ENCODE measurements at regions not wholly inside any gene's neighbourhood (a gene's known extent, or its start where the extent isn't known, plus 50 kb on each side); places are given as distances from the start of the nearest gene placed in this dataset.

DNA sequence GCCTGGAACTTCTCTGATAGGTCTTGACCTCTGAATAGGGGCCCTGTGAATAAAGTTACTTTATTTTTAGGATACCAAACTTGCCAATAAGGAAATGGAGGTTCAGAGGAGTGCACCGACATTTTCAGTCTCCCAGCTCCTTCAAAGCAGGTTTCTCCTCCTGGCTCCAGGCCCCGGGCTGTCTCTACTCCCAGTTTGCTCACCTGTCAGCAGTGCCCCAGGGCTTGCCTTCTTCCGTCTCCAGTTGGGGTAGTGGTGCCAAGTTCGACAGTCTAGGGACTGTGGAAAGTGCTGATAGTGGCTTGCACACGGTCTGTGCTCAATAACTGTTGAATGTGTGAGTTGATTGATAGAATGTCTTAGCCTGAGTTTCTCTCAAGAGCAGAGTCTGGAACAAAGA is 149.2 kb downstream of the ACTL8 start:
- no peak overlapping the region for H3K27ac ChIP-seq (ENCODE audit: low read depth, low read length)
- no peaks in the 10 kb centered on the region for H3K4me1 ChIP-seq (ENCODE audit: control insufficient read depth, insufficient read depth, low read length, unreplicated experiment)
- H3K27me3 ChIP-seq (ENCODE audit: insufficient read depth, low read length) = peaks cover 56% of the 10 kb centered on the region

DNA sequence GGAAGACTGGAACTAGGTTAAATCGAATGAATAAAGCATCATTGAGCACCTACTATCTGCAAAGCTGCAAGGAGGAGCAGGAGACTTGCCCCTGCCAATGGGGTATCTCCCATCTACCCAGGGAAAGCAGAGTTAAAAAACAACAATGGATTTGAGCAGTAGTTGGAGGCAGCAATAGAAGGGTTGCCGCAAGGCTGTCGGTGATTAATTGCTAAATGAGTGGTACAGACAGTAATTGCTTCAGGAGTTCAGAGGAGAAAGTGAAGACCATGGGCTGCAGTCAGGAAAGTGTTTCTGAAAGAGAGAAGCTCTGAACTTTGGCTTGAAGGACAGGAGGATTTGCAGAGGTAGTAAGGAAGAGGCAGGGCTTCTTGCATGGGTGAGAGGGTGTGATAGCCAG is 152.9 kb downstream of the ACTL8 start:
- Histone ChIP-seq H3K27ac (ENCODE audit: low read depth, low read length) (no peak overlapping the region), H3K27me3 (ENCODE audit: insufficient read depth, low read length) (peaks cover 43% of the 10 kb centered on the region; the same call in 1 of the 2 replicates), H3K4me1 (ENCODE audit: control insufficient read depth, insufficient read depth, low read length, unreplicated experiment) (peaks cover 8% of the 10 kb centered on the region), H3K4me3 (ENCODE audit: low read depth, low read length) (no peak overlapping the region), H3K79me2 (ENCODE audit: control insufficient read depth, insufficient read depth, low read length, unreplicated experiment) (no peaks in the 10 kb centered on the region), H2AFZ (ENCODE audit: low read length, unreplicated experiment) (no peak overlapping the region), H3K36me3 (ENCODE audit: insufficient read depth, low read length) (no peaks in the 10 kb centered on the region)

More for the DNA sequence above, 149.2 kb downstream of the ACTL8 start:
- H3K4me3 ChIP-seq (ENCODE audit: low read depth, low read length) = no peak overlapping the region
- no peaks in the 10 kb centered on the region for H3K36me3 ChIP-seq (ENCODE audit: insufficient read depth, low read length)
- no peaks in the 10 kb centered on the region for H3K79me2 ChIP-seq (ENCODE audit: control insufficient read depth, insufficient read depth, low read length, unreplicated experiment)
- no peak overlapping the region for H2AFZ ChIP-seq (ENCODE audit: low read length, unreplicated experiment)

DNA sequence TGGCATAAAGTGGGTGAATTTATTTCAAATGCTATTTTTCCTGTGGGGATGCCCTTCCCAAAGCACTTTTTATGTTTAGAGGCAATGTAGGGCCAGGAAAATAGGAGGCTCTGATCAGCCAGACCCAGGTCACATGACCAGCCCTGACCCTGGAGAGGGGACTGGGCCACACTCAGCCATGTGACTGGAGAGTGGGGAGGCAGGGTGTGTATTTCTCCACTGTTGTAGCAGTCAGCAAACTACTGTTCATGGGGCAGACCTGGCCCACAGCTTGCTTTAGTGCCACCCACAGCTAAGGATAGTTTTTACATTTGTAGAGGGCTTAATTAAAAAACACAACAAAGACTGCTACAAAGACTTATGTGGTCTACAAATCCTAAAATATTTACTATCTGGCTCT is 153.8 kb downstream of the ACTL8 start:
- Histone ChIP-seq H3K79me2 (ENCODE audit: control insufficient read depth, insufficient read depth, low read length, unreplicated experiment) (no peaks in the 10 kb centered on the region), H3K4me3 (ENCODE audit: low read depth, low read length) (no peak overlapping the region), H3K27me3 (ENCODE audit: insufficient read depth, low read length) (peaks cover 51% of the 10 kb centered on the region), H3K27ac (ENCODE audit: low read depth, low read length) (no peak overlapping the region), H3K36me3 (ENCODE audit: insufficient read depth, low read length) (no peaks in the 10 kb centered on the region), H3K4me1 (ENCODE audit: control insufficient read depth, insufficient read depth, low read length, unreplicated experiment) (peaks cover 8% of the 10 kb centered on the region), H2AFZ (ENCODE audit: low read length, unreplicated experiment) (no peak overlapping the region)

DNA sequence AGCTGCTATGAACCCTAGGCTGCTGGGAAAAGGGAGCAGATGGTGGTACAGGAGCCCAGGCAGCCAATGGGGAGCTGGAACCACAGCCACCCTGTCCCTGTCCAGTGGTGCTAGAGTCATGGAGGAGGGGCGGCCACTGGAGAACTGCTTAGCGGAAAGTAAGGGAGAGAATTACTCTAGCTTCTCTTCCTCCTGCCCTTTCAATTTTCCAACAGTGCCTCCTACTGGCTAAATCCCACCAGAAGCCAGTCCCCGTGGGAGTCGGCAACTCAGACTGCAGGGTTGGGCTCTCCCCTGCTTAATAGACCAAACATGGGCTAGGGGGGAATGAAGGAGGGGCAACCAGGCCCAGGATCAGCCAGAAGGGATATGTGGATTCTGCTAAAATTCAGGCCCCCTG is 154.5 kb downstream of the ACTL8 start:
- Histone ChIP-seq H3K4me3 (ENCODE audit: low read depth, low read length) (no peak overlapping the region), H3K36me3 (ENCODE audit: insufficient read depth, low read length) (no peaks in the 10 kb centered on the region), H3K4me1 (ENCODE audit: control insufficient read depth, insufficient read depth, low read length, unreplicated experiment) (peaks cover 8% of the 10 kb centered on the region), H3K79me2 (ENCODE audit: control insufficient read depth, insufficient read depth, low read length, unreplicated experiment) (no peaks in the 10 kb centered on the region), H3K27me3 (ENCODE audit: insufficient read depth, low read length) (peaks cover 54% of the 10 kb centered on the region), H2AFZ (ENCODE audit: low read length, unreplicated experiment) (no peak overlapping the region), H3K27ac (ENCODE audit: low read depth, low read length) (no peak overlapping the region)

DNA sequence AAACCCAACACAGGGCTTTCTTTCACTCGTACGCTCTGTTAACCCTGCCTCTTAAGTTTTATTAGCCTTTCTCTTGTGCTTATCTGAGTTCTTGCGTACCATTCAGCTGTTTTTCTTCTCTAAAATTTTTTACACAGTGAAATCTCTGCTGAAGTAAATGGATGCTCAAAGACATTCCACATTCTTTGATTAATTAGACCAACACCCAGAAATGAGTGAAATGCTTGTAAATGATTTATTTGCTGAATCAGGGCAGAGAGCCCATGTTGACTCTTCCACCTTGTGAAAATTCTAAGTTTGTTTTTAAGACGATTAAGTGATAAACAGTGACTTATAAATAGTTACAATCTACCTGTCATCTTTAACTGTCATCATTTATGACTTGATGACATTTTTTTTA is 156.7 kb downstream of the ACTL8 start:
- H3K27me3 ChIP-seq (ENCODE audit: insufficient read depth, low read length) = peaks cover 61% of the 10 kb centered on the region

GRCh38 chr1:17912491-17912890 is 157.4 kb downstream of the ACTL8 start:
- Histone ChIP-seq H3K27me3 (ENCODE audit: insufficient read depth, low read length) (peaks cover 61% of the 10 kb centered on the region), H3K36me3 (ENCODE audit: insufficient read depth, low read length) (no peaks in the 10 kb centered on the region), H2AFZ (ENCODE audit: low read length, unreplicated experiment) (no peak overlapping the region), H3K27ac (ENCODE audit: low read depth, low read length) (no peak overlapping the region), H3K79me2 (ENCODE audit: control insufficient read depth, insufficient read depth, low read length, unreplicated experiment) (no peaks in the 10 kb centered on the region), H3K4me1 (ENCODE audit: control insufficient read depth, insufficient read depth, low read length, unreplicated experiment) (peaks cover 8% of the 10 kb centered on the region), H3K4me3 (ENCODE audit: low read depth, low read length) (no peak overlapping the region)

More for the DNA sequence above, 156.7 kb downstream of the ACTL8 start:
- Histone ChIP-seq H2AFZ (ENCODE audit: low read length, unreplicated experiment) (no peak overlapping the region), H3K79me2 (ENCODE audit: control insufficient read depth, insufficient read depth, low read length, unreplicated experiment) (no peaks in the 10 kb centered on the region), H3K4me3 (ENCODE audit: low read depth, low read length) (no peak overlapping the region), H3K36me3 (ENCODE audit: insufficient read depth, low read length) (no peaks in the 10 kb centered on the region), H3K27ac (ENCODE audit: low read depth, low read length) (no peak overlapping the region), H3K4me1 (ENCODE audit: control insufficient read depth, insufficient read depth, low read length, unreplicated experiment) (peaks cover 8% of the 10 kb centered on the region)

DNA sequence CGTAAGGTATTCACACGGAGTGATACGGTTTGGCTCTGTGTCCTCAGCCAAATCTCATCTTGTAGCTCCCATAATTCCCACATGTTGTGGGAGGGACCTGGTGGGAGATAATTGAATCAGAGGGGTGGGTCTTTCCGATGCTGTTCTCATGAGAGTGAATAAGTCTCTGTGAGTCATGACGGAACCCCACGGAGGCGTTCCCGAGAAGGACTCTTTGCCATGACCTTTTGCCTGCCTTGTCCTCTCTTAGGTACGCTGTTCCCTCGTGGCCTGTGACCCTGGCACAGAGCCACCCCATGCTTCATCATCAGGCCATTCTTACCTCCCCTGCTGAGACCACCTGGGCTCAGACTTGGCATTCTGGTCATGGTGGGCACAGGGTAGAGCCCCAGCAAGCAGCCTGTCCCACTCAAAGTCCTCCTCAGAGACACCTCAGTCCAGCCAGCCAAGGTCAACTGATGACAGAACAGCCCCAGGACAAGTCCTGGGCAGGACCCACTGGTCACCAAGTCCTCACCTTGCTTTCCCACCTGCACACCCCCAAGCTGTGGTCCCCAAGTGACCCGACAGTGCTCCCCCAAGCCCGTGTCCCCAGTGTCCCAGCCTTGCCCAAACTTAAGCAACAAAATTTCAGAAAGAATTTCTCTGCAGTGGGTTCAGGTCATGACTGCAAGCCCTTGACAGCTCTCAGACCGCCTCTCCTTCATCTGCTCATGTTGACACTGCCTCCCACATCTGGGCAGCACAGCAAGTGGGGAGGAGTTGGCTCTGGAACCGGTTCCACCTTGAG is 158.4 kb downstream of the ACTL8 start:
- Histone ChIP-seq H3K4me1 (ENCODE audit: control insufficient read depth, insufficient read depth, low read length, unreplicated experiment) (peaks cover 8% of the 10 kb centered on the region), H3K79me2 (ENCODE audit: control insufficient read depth, insufficient read depth, low read length, unreplicated experiment) (no peaks in the 10 kb centered on the region), H3K27me3 (ENCODE audit: insufficient read depth, low read length) (peaks cover 60% of the 10 kb centered on the region), H3K4me3 (ENCODE audit: low read depth, low read length) (no peak overlapping the region), H3K27ac (ENCODE audit: low read depth, low read length) (no peak overlapping the region), H3K36me3 (ENCODE audit: insufficient read depth, low read length) (no peaks in the 10 kb centered on the region), H2AFZ (ENCODE audit: low read length, unreplicated experiment) (no peak overlapping the region)

- H3K4me1 ChIP-seq (ENCODE audit: control insufficient read depth, insufficient read depth, low read length, unreplicated experiment) = peaks cover 8% of the 10 kb centered on the region
- no peaks in the 10 kb centered on the region for H3K36me3 ChIP-seq (ENCODE audit: insufficient read depth, low read length)
- no peak overlapping the region for H3K27ac ChIP-seq (ENCODE audit: low read depth, low read length)
- H3K79me2 ChIP-seq (ENCODE audit: control insufficient read depth, insufficient read depth, low read length, unreplicated experiment) = no peaks in the 10 kb centered on the region
- H3K27me3 ChIP-seq (ENCODE audit: insufficient read depth, low read length) = peaks cover 60% of the 10 kb centered on the region
- H2AFZ ChIP-seq (ENCODE audit: low read length, unreplicated experiment) = no peak overlapping the region
- no peak overlapping the region for H3K4me3 ChIP-seq (ENCODE audit: low read depth, low read length)
Observed at GRCh38 chr1:17914131-17914530, 159.0 kb downstream of the ACTL8 start.

- H3K27ac ChIP-seq (ENCODE audit: low read depth, low read length) = no peak overlapping the region
- peaks cover 60% of the 10 kb centered on the region for H3K27me3 ChIP-seq (ENCODE audit: insufficient read depth, low read length)
- peaks cover 6% of the 10 kb centered on the region for H3K4me1 ChIP-seq (ENCODE audit: control insufficient read depth, insufficient read depth, low read length, unreplicated experiment)
- no peaks in the 10 kb centered on the region for H3K36me3 ChIP-seq (ENCODE audit: insufficient read depth, low read length)
- H2AFZ ChIP-seq (ENCODE audit: low read length, unreplicated experiment) = no peak overlapping the region
- H3K4me3 ChIP-seq (ENCODE audit: low read depth, low read length) = no peak overlapping the region
- no peaks in the 10 kb centered on the region for H3K79me2 ChIP-seq (ENCODE audit: control insufficient read depth, insufficient read depth, low read length, unreplicated experiment)
Observed at GRCh38 chr1:17914987-17915386, 159.9 kb downstream of the ACTL8 start.

GRCh38 chr1:17915511-17916197 is 160.5 kb downstream of the ACTL8 start:
- H3K27ac ChIP-seq (ENCODE audit: low read depth, low read length) = no peak overlapping the region
- no peaks in the 10 kb centered on the region for H3K79me2 ChIP-seq (ENCODE audit: control insufficient read depth, insufficient read depth, low read length, unreplicated experiment)
- H3K36me3 ChIP-seq (ENCODE audit: insufficient read depth, low read length) = no peaks in the 10 kb centered on the region
- H2AFZ ChIP-seq (ENCODE audit: low read length, unreplicated experiment) = no peak overlapping the region
- H3K27me3 ChIP-seq (ENCODE audit: insufficient read depth, low read length) = peaks cover 64% of the 10 kb centered on the region
- H3K4me3 ChIP-seq (ENCODE audit: low read depth, low read length) = no peak overlapping the region
- H3K4me1 ChIP-seq (ENCODE audit: control insufficient read depth, insufficient read depth, low read length, unreplicated experiment) = no peaks in the 10 kb centered on the region

GRCh38 chr1:17916702-17917101 is 161.6 kb downstream of the ACTL8 start:
- Histone ChIP-seq H3K79me2 (ENCODE audit: control insufficient read depth, insufficient read depth, low read length, unreplicated experiment) (no peaks in the 10 kb centered on the region), H3K4me3 (ENCODE audit: low read depth, low read length) (no peak overlapping the region), H3K27ac (ENCODE audit: low read depth, low read length) (no peak overlapping the region), H3K4me1 (ENCODE audit: control insufficient read depth, insufficient read depth, low read length, unreplicated experiment) (no peaks in the 10 kb centered on the region), H2AFZ (ENCODE audit: low read length, unreplicated experiment) (no peak overlapping the region), H3K36me3 (ENCODE audit: insufficient read depth, low read length) (no peaks in the 10 kb centered on the region), H3K27me3 (ENCODE audit: insufficient read depth, low read length) (peaks cover 64% of the 10 kb centered on the region)
